ENCODE measurements at regions not wholly inside any gene's neighbourhood (a gene's known extent, or its start where the extent isn't known, plus 50 kb on each side); places are given as distances from the start of the nearest gene placed in this dataset.

GRCh38 chr13:80100636-80101035 lies 240.3 kb downstream of the SPRY2 start:
- no peak for TF ChIP-seq POLR2A (IDR thresholded peaks at IDR 0.05)
- TF ChIP-seq, protein P1, sequence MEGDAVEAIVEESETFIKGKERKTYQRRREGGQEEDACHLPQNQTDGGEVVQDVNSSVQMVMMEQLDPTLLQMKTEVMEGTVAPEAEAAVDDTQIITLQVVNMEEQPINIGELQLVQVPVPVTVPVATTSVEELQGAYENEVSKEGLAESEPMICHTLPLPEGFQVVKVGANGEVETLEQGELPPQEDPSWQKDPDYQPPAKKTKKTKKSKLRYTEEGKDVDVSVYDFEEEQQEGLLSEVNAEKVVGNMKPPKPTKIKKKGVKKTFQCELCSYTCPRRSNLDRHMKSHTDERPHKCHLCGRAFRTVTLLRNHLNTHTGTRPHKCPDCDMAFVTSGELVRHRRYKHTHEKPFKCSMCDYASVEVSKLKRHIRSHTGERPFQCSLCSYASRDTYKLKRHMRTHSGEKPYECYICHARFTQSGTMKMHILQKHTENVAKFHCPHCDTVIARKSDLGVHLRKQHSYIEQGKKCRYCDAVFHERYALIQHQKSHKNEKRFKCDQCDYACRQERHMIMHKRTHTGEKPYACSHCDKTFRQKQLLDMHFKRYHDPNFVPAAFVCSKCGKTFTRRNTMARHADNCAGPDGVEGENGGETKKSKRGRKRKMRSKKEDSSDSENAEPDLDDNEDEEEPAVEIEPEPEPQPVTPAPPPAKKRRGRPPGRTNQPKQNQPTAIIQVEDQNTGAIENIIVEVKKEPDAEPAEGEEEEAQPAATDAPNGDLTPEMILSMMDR (IDR thresholded peaks at IDR 0.05): no peak
- TF ChIP-seq EP300 (IDR thresholded peaks at IDR 0.05; ENCODE audit: low read depth): no peak
- no peak for TF ChIP-seq POLR2AphosphoS5 (IDR thresholded peaks at IDR 0.05)
- Histone ChIP-seq H3K4me1 (peaks cover 0 to 10% (median 0%) of the 10 kb centered on the region in 4 donors), H3K36me3 (no peaks in the 10 kb centered on the region), H3K27me3 (no peaks in the 10 kb centered on the region), H3K9me3 (no peaks in the 10 kb centered on the region), H3K27ac (no peak overlapping the region), H3K4me3 (no peak overlapping the region)
- WGBS, 2 donors (ENCODE audit: low coverage in 1 of 2): 71 to 73% methylated on average over 2 of the region's 2 CpGs
- no peak for DNase-seq
- intact Hi-C loops (cut with DNase I; ENCODE audit: low total_unique reads): loop anchor here (1.0 kb wide), 1 partner anchor 8 kb away; no protein-coding TSS in a partner anchor
- in situ Hi-C loops (cut with MboI; ENCODE audit: low pct_ligation_motif_present in 1 of 4, low pct_unique_long_range_greater_than_20kb in 1 of 4, low sequenced_read_pairs in 3 of 4): no loop called here

DNA sequence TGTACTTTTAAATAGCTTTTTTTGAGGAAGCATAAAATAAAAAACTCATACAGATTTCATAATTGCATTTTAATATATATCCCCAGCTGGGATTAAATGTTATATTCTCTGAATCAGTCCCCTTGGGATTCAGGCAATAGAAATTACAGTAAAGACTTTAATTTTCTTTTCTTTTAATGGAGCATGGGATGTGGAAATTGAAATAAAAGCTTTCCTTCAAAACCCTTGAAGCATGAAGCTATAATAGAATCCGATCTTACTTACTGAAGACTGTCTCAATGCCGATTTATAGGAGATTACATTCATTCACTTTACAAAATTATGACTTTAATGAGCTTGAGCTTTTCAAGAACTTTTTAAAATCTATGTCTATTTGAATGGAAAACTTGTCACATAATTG lies 243.4 kb downstream of the SPRY2 start:
- intact Hi-C loops (cut with DNase I; ENCODE audit: low total_unique reads) (no loop called here), in situ Hi-C loops (cut with MboI; ENCODE audit: low pct_ligation_motif_present in 1 of 4, low pct_unique_long_range_greater_than_20kb in 1 of 4, low sequenced_read_pairs in 3 of 4) (no loop called here)
- Histone ChIP-seq H3K27ac (no peak overlapping the region), H3K27me3 (no peaks in the 10 kb centered on the region), H3K9me3 (no peaks in the 10 kb centered on the region), H3K4me3 (no peak overlapping the region), H3K36me3 (no peaks in the 10 kb centered on the region), H3K4me1 (peaks cover 0 to 10% (median 0%) of the 10 kb centered on the region in 4 donors)
- no peak for DNase-seq
- 95 to 100% methylated on average over 2 of the region's 2 CpGs for WGBS, 2 donors (ENCODE audit: low coverage in 1 of 2)
- no peak for TF ChIP-seq POLR2AphosphoS5 (IDR thresholded peaks at IDR 0.05)
- TF ChIP-seq POLR2A (IDR thresholded peaks at IDR 0.05): no peak
- TF ChIP-seq, protein P1 (IDR thresholded peaks at IDR 0.05): no peak
- TF ChIP-seq EP300 (IDR thresholded peaks at IDR 0.05; ENCODE audit: low read depth): no peak

GRCh38 chr13:80096383-80096782 lies 244.5 kb downstream of the SPRY2 start:
- 35 to 45% methylated on average over 2 of the region's 2 CpGs for WGBS, 2 donors (ENCODE audit: low coverage in 1 of 2)
- TF ChIP-seq, protein P1 (IDR thresholded peaks at IDR 0.05): no peak
- TF ChIP-seq POLR2A (IDR thresholded peaks at IDR 0.05) (no peak), EP300 (IDR thresholded peaks at IDR 0.05; ENCODE audit: low read depth) (no peak), POLR2AphosphoS5 (IDR thresholded peaks at IDR 0.05) (no peak)
- no peak overlapping the region for H3K4me3 ChIP-seq
- H3K27ac ChIP-seq: no peak overlapping the region
- peaks cover 0 to 10% (median 0%) of the 10 kb centered on the region in 4 donors for H3K4me1 ChIP-seq
- no peaks in the 10 kb centered on the region for H3K36me3 ChIP-seq
- intact Hi-C loops (cut with DNase I; ENCODE audit: low total_unique reads) (no loop called here), in situ Hi-C loops (cut with MboI; ENCODE audit: low pct_ligation_motif_present in 1 of 4, low pct_unique_long_range_greater_than_20kb in 1 of 4, low sequenced_read_pairs in 3 of 4) (no loop called here)
- no peaks in the 10 kb centered on the region for H3K27me3 ChIP-seq
- H3K9me3 ChIP-seq: no peaks in the 10 kb centered on the region
- no peak for DNase-seq

GRCh38 chr13:80094526-80094925 lies 246.4 kb downstream of the SPRY2 start:
- no peak for TF ChIP-seq POLR2A (IDR thresholded peaks at IDR 0.05)
- TF ChIP-seq POLR2AphosphoS5 (IDR thresholded peaks at IDR 0.05): no peak
- TF ChIP-seq EP300 (IDR thresholded peaks at IDR 0.05; ENCODE audit: low read depth): no peak
- TF ChIP-seq, protein P1 (IDR thresholded peaks at IDR 0.05): no peak
- no peaks in the 10 kb centered on the region for H3K36me3 ChIP-seq
- WGBS, 2 donors (ENCODE audit: low coverage in 1 of 2): 79 to 90% methylated on average over 1 of the region's 1 CpG
- no peak overlapping the region for H3K27ac ChIP-seq
- in situ Hi-C loops (cut with MboI; ENCODE audit: low pct_ligation_motif_present in 1 of 4, low pct_unique_long_range_greater_than_20kb in 1 of 4, low sequenced_read_pairs in 3 of 4): no loop called here
- no peaks in the 10 kb centered on the region for H3K27me3 ChIP-seq
- no peak overlapping the region for H3K4me3 ChIP-seq
- intact Hi-C loops (cut with DNase I; ENCODE audit: low total_unique reads): no loop called here
- no peak for DNase-seq
- H3K9me3 ChIP-seq: no peaks in the 10 kb centered on the region
- H3K4me1 ChIP-seq: no peaks in the 10 kb centered on the region

Data from transverse colon (tissue), 4 donors.